Choroid plexus epithelial cell (primary cell): ENCODE measurements at regions not wholly inside any gene's neighbourhood (a gene's known extent, or its start where the extent isn't known, plus 50 kb on each side); places are given as distances from the start of the nearest gene placed in this dataset.

Experiments used
- DNase-seq: peaks from one replicate; pipeline ENCODE4 v3.0.0-alpha.2; 2010; ENCODE audit warnings: low read depth
- H3K4me3 ChIP-seq: 2 replicates; pipeline ENCODE4 v1.5.1; 2011; ENCODE audit warnings: low read depth, mild to moderate bottlenecking, control low read depth, low read length, moderate library complexity
- TF ChIP-seq, protein P1 (sequence below): conservative IDR thresholded peaks from 2 replicates; pipeline ENCODE4 v1.5.1; 2011; ENCODE audit warnings: low read depth, mild to moderate bottlenecking, control low read depth, inconsistent platforms, low read length, moderate library complexity

DNA sequence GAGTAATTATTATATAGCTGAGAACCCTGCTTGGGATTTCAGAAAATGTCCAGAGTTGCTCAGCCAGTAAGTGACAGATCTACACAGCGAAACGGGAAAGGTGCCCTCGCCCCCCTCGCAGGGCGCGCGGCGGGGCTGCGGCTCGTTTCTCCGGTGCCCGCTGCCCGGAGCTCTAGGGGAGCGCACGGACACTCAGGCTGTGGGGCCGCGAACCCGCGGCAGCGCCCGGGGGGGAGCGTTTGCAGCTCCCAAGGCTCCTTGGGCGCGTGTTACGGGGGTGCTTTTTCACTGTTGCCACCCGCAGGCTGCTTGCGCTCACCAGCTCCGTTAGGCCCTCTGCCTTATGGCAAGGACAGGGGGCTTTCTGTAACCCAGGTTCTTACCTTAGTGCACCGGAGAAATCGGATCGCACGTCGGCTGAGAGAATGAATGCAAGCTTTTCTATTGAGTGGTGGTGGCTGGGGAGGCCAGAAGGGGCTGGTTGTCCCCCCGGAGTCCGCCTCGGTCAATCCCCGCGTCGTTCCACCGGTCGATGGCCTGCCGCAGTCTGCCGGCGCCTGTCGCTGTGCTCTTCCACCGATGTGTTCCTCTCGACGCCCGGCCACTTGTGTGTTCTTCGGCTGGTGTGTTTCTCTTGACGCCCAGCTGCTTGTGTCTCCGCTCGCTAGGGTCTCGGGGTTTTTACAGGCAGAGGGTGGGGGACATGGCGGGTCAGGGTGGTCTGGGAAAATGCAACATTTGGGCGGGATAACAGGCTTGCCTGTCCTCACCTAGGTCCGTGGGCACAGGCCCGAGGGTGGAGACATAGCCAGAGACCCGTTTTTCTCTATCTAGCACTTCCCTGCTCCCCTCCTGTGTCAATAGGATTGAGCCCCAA is 758.8 kb upstream of the DDX18 start:
- TF ChIP-seq, protein P1, sequence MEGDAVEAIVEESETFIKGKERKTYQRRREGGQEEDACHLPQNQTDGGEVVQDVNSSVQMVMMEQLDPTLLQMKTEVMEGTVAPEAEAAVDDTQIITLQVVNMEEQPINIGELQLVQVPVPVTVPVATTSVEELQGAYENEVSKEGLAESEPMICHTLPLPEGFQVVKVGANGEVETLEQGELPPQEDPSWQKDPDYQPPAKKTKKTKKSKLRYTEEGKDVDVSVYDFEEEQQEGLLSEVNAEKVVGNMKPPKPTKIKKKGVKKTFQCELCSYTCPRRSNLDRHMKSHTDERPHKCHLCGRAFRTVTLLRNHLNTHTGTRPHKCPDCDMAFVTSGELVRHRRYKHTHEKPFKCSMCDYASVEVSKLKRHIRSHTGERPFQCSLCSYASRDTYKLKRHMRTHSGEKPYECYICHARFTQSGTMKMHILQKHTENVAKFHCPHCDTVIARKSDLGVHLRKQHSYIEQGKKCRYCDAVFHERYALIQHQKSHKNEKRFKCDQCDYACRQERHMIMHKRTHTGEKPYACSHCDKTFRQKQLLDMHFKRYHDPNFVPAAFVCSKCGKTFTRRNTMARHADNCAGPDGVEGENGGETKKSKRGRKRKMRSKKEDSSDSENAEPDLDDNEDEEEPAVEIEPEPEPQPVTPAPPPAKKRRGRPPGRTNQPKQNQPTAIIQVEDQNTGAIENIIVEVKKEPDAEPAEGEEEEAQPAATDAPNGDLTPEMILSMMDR: no peak

DNA sequence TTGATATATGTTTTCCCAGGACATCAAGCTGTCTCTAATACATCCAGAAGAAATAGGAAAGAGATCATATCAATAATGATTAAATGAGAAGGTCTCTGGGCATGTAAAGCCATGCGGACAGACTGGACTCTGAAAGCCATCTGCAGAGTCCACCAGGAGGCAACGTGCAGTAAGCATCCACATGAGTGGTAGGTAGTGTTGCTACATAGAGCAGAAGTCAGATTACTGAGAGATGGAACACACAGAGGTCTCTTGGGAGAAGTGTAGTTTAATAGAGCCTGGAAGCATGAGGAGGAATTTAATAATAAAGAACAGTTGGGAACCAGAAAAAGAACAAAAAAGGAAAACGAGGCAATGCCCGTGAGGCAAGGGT is 758.1 kb upstream of the DDX18 start:
- no peak for DNase-seq
- TF ChIP-seq, protein P1: no peak
- no peak overlapping the region for H3K4me3 ChIP-seq

More for the DNA sequence above, 758.8 kb upstream of the DDX18 start:
- H3K4me3 ChIP-seq: no peak overlapping the region
- DNase-seq: no peak

DNA sequence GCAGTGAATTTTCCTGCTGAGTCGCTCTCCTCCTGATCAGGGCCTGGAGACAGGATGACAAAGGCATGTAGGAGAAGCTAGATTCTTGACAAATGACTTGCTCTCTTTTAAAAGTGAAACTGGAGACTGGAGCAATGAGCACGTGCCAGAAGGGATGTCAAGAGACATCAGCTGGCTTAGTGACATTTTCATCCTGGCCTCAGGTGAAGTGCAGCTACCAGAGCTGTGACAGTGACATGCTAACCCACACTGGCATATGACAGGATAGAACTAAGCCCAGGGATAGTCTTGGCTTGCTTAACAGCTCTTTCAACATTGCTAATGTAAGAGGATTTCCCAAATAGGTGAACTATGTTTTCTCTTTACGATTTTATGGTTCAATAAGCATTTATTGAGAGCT is 757.5 kb upstream of the DDX18 start:
- no peak for DNase-seq
- TF ChIP-seq, protein P1: no peak
- no peak overlapping the region for H3K4me3 ChIP-seq

DNA sequence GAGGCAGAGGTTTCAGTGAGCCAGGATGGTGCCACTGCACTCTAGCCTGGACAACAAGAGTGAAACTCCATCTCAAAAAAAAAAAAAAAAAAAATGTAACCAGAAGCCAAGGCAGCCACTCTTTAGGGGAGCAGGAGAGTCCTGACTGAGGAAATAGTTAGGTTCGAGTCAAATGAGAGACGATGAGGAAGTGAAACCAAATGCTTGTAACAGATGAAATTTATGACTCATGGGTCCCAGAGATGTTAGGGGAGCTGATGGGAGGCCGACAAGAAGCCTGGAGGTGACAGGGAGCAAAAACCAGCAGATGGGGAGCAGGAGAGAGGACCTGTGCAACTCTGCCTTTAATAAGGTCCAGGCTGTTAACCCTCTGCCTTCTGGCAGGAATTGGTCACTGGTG is 756.1 kb upstream of the DDX18 start:
- DNase-seq: no peak
- TF ChIP-seq, protein P1: no peak
- H3K4me3 ChIP-seq: no peak overlapping the region

DNA sequence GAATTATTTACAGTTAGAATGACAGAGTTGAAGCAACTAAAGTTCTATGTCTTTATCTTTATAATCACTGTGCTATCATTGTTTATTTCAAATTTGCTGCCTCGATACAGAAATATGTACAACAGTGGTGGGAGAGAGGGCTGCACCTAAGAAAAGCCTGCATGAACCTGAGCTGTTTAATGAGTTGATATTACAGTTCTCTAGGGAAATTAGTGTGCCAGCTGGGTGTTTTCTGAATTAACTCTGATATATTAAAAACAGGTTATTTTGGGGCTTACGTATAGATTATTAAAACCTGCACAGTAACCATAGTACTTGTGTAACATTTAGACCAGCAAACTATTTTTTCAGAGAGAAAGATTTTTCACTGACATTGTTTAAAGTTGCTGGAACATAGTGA is 750.5 kb upstream of the DDX18 start:
- no peak for DNase-seq
- TF ChIP-seq, protein P1: no peak
- H3K4me3 ChIP-seq: no peak overlapping the region

DNA sequence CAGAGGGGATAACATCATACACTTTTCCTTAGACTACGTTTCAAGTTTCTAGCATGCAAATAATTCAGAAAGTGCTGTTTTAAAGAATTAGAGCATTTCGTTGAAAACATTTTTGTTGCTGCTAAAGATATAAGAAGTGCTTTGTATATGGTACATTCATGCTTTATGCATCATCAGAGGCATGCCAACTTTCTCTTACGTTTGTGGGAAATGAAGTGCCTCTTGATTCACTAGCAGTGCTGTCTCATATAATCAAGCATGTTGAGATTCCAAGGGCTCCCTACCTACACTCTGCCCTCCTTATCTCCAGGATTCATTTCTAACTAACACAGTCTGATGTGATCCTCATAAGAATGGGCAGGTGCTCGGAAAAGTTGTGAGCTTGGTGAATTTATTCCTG is 748.6 kb upstream of the DDX18 start:
- TF ChIP-seq, protein P1: no peak
- no peak for DNase-seq
- no peak overlapping the region for H3K4me3 ChIP-seq

DNA sequence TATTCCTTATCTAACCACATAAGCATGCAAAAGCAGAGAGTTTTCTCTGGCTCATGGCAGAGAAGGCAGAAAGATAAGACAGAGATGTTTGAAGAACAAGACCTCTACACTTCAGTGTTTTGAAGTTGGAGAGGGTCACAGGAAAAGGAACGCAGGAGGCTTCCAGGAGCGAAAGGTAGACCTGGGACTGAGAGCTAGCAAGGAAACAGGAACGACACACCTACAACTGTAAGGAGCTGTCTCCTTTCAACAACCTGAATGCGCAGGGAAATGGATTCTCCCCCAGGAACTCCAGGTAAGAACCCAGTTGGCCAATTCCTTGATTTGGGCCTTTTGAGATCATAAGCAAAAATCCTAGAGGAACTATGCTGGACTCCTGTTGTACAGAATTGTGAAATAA is 746.6 kb upstream of the DDX18 start:
- DNase-seq: no peak
- TF ChIP-seq, protein P1: no peak
- no peak overlapping the region for H3K4me3 ChIP-seq
